ENCODE measurements at regions not wholly inside any gene's neighbourhood (a gene's known extent, or its start where the extent isn't known, plus 50 kb on each side); places are given as distances from the start of the nearest gene placed in this dataset.

DNA sequence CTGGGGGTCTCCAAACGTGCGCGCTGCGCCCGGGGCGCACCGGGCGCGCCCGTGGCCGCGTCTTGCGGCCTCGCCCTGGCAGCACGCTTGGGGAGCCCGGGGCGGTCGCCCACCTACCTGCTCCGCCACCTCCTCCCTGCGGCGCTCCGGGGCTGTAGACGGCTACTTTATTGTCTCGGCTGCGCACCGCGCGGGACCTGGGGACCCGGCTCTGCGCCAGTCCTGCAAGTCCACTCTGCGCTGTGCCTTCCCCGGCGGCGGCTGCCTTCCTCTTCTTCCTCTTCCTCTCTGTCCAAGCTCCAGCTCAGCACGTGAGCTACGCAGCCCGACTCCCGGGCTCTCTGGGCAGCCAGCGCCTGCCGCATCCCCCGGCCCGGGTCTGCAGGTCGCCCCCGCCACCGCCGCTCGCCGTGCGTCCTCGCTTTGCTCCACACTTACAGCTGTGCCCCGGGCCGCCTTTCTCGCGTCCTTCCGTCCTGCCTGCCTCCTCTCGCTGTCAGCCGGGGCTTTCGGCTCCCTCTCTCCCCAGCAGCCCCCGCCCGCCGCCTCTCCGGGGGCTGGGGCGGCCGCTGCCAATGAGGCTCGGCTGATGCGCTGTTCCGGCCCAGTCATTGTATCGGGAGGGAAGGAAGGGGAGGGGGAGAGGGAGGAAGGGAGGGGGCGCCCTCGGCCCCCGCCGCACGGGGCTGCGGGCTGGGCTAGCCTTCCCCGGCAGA is 156.4 kb upstream of the FRMD4B start:
- no peak for DNase-seq
- Mint-ChIP-seq H3K4me1 (peaks cover 7% of the 10 kb centered on the region), H3K4me3 (no peak overlapping the region)

DNA sequence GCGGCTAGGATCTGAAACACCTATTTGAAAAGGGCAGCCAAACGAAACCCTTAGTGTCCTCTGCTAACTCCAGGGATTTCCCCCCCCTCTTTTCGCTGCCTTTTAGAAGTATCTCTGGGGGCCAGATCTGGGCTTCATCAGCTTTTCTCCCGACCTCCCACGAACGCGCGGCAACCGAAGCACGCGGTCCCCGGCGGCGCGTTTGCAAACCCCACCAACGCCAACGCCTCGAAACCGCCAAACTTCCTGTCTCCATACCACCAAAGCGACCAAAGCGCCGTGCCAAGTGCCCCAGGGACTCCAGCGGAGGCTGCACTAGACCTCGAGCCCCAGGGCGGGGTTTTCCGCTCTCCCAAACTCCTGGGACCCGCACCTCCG is 155.8 kb upstream of the FRMD4B start:
- no peaks in the 10 kb centered on the region for H3K36me3 Mint-ChIP-seq
- peaks cover 7% of the 10 kb centered on the region for H3K4me1 Mint-ChIP-seq
- no peaks in the 10 kb centered on the region for H3K9me3 Mint-ChIP-seq
- CTCF ChIA-PET = no interaction called here
- H3K27me3 Mint-ChIP-seq = peaks cover 38% of the 10 kb centered on the region
- H3K4me3 Mint-ChIP-seq = no peak overlapping the region
- no peak overlapping the region for H3K27ac Mint-ChIP-seq
- DNase-seq = no peak

More for the DNA sequence above, 156.4 kb upstream of the FRMD4B start:
- CTCF ChIA-PET = no interaction called here
- no peaks in the 10 kb centered on the region for H3K36me3 Mint-ChIP-seq
- H3K9me3 Mint-ChIP-seq = no peaks in the 10 kb centered on the region
- H3K27ac Mint-ChIP-seq = no peak overlapping the region
- peaks cover 38% of the 10 kb centered on the region for H3K27me3 Mint-ChIP-seq

DNA sequence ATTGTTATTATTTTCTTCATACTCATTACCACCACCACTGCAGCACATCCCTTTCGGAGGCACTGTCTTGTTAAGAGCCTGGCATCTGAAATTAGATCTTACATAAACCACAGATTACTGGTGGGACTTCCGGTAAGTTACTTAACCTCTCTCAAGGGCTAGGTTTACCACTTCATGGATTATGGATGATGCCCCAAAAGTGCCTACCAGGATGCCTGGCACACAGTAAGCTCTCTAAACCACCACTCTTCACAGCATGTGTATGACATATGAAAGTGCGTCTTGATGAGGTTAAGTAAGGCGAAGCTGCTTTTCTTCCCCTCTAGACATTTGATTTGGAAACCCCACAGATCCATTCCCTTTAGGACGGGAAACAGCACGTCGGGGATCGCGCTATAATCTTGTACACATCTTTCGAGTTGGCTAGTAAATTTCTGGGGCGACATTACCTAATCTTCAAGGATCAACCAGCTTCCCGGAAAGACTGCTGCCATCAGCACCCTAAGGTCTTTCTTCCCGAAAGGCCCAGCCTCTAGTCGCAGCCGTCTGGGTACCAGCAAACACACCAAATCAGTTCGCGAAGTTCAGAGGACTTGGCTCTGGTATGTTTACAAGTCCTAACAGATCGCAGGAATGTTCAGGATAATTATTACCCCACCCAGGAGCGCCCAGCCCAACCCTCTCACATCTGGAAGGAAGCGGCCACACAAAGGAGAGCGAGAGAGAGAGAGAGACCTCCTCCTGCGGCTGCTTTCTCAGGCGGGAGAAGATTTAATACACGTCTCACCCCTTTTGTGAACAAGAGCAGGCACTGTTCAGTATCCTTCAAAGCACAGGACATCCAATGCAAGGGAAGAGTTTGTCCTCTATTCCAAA is 155.1 kb upstream of the FRMD4B start:
- CTCF ChIA-PET = no interaction called here
- Mint-ChIP-seq H3K9me3 (no peaks in the 10 kb centered on the region), H3K4me3 (no peak overlapping the region), H3K27ac (no peak overlapping the region), H3K27me3 (peaks cover 38% of the 10 kb centered on the region), H3K36me3 (no peaks in the 10 kb centered on the region), H3K4me1 (peaks cover 7% of the 10 kb centered on the region)
- DNase-seq = no peak

DNA sequence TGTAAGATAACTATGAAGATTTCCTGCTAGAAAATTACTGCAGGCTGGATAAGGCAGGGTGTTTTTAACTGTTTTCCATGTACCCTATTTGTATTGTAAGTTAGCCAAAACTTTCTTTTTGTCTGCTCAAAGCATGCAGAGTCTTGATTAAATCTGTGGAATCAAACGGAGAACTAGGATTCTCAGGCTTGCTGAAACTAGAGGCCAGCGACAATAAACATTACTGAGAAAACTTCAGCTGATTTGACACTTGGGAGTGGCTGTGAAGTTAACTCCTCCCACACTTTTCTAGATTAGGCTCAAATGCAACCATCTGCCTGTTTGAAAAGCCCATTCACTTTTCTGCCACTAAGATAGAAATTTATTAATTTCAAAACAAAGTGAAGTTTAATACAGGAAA is 153.2 kb upstream of the FRMD4B start:
- no peaks in the 10 kb centered on the region for H3K36me3 Mint-ChIP-seq
- CTCF ChIA-PET = no interaction called here
- H3K27me3 Mint-ChIP-seq = peaks cover 38% of the 10 kb centered on the region
- no peak for DNase-seq
- H3K4me3 Mint-ChIP-seq = no peak overlapping the region
- H3K4me1 Mint-ChIP-seq = peaks cover 7% of the 10 kb centered on the region
- no peak overlapping the region for H3K27ac Mint-ChIP-seq
- H3K9me3 Mint-ChIP-seq = no peaks in the 10 kb centered on the region

DNA sequence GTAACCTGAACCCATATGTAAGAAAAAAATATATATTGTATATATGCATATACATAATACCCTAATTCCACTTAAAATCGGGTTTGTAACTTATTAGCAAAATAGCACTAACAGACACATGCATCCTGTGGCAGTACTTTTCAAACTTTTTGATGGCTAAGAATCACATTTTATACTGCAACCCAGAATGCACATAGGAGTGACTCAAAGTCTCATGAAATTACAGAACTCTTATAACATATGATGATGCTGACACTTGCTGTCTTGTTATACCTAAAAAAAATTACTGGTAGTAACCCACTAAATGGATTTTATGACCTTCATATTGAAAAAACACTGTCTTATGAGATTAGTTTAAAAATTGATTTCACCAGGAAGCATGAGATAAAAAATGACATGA is 152.4 kb upstream of the FRMD4B start:
- no peaks in the 10 kb centered on the region for H3K9me3 Mint-ChIP-seq
- peaks cover 7% of the 10 kb centered on the region for H3K4me1 Mint-ChIP-seq
- H3K27me3 Mint-ChIP-seq = peaks cover 35% of the 10 kb centered on the region
- H3K36me3 Mint-ChIP-seq = no peaks in the 10 kb centered on the region
- no peak overlapping the region for H3K27ac Mint-ChIP-seq
- no peak overlapping the region for H3K4me3 Mint-ChIP-seq
- no peak for DNase-seq
- CTCF ChIA-PET = no interaction called here

DNA sequence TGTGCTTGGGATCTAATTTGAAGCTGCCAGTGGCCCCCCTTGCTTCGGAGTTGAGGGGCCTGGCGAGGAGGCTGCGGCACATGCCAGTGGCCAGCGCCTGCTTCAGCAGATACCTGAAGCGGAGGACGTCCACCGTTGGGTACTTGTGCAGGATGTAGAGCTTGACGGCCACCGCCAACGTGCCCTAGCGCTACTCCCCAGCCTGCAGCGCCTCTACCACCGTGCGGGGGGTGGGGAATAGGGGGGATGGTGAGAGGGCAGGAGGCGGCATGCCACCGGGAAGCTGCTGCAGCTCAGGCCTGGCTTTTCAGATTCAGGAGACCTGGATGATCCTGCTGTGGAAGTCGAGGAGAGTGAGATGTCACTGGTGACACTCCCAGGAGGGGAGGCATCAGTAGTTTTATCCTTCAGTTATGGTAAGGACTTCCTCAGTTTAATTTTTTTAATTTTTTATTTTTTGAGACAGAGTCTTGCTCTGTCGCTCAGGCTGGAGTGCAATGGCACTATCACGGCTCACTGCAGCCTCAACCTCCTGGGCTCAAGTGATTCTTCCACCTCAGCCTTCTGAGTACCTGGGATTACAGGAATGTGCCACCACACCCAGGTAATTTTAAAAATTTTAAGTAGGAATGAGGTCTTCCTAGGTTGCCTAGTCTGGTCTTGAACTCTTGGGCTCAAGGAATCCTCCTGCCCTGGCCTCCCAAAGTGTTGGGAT is 150.6 kb upstream of the FRMD4B start:
- CTCF ChIA-PET = no interaction called here
- no peak overlapping the region for H3K27ac Mint-ChIP-seq
- H3K9me3 Mint-ChIP-seq = no peaks in the 10 kb centered on the region
- peaks cover 17% of the 10 kb centered on the region for H3K27me3 Mint-ChIP-seq
- no peaks in the 10 kb centered on the region for H3K36me3 Mint-ChIP-seq
- DNase-seq = no peak
- H3K4me1 Mint-ChIP-seq = peaks cover 7% of the 10 kb centered on the region
- H3K4me3 Mint-ChIP-seq = no peak overlapping the region

DNA sequence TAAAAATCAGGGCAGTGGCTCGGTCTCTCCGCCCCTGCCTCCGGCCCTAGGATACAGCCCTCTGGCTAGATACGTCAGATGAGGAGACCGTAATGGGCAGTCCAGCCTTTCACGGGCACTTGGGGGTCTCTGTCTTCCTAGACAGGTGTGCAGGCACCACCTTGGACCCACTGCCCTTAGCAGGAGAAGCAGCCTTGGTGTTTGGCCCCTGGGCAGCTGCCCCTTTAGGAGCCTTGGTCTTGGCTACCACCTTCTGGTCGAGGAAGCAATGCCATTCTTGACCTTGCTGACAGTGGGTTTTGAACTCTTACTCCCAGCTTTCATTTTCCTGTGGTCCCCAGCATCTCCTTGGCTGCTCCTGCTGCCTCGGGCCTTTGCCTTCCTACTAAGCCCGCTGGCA is 149.7 kb upstream of the FRMD4B start:
- DNase-seq = no peak
- Mint-ChIP-seq H3K27ac (no peak overlapping the region), H3K27me3 (peaks cover 8% of the 10 kb centered on the region), H3K4me1 (no peaks in the 10 kb centered on the region), H3K36me3 (no peaks in the 10 kb centered on the region), H3K9me3 (no peaks in the 10 kb centered on the region), H3K4me3 (no peak overlapping the region)
- CTCF ChIA-PET = no interaction called here

DNA sequence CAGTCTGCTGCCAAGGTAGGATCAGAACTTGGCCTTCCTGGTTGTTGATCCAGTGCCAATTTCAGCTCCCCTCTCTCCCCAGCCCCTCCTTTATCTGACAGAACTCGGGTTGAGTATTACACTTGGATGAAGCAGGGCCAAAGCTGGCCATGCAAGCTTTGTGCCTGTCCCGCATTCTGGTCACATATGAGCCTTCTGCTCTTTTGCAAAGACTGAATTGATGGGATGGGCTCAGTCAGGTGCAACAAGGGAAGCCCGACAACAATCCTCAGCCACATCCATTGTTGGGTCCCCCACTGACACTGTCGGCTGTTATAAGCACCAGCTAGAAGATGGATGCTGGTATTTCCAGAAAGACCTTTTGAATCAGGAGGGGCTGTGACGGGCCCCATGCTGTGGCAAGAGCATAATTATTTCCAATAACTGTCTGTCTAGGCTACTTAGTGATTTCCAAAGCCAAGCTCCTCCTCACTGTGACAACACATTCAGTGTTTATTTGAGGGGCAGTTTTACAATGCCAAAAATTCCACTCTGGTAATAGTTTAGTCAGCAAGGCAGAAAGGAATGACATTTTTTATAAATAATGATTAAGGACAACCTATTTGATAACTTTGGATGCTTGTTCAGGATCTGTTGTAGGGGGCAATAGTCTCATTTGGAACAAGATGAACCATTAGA is 146.8 kb upstream of the FRMD4B start:
- Mint-ChIP-seq H3K9me3 (no peaks in the 10 kb centered on the region), H3K4me3 (no peak overlapping the region), H3K27ac (no peak overlapping the region), H3K36me3 (no peaks in the 10 kb centered on the region), H3K4me1 (no peaks in the 10 kb centered on the region), H3K27me3 (peaks cover 8% of the 10 kb centered on the region)
- DNase-seq = no peak
- CTCF ChIA-PET = interaction anchor here (1.3 kb wide), 1 partner anchor 93 kb away, joined by 3 read pairs; no protein-coding TSS in a partner anchor

DNA sequence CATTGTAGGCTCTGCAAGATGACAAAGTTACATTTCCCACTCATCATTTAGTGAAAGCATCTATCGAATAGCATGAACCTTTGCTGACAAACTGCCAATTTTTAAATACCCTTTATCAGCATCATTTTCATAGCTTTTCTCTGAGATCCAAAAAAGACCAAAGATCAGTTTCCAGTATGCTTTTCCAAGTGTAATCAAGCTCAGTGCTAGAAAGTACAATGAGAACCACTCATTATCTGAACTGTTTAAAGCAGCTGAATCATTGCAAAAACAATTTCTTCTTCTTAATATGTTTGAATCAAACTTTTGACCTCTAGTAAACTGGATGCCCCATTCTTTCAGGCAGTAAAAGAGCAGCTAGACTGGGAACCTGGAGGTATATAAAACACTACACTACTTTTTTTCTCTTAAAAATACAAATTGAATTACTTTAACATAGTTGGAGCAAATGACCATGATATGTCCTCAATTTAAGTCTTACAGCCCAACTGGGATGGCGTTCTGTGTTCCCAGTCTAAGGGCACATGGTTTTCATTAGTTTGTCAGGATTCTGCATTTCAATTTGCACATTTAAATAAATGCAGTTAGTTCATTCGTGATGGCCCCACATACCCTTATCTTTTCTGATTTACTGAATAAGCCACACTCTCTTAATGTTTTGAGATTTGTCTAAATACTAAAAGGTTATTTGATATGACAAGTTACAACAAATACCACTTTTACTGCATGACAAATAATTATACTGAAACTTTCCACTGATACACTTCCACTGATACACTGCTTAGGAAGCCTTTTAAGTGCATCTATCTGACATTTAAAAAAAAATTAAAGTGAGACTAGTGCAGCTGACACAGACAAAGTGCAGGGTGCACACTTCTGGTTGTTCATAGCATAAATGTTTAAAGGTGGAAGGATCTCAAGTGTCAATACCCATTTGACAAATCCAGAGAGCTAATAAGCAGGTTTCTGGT is 146.0 kb upstream of the FRMD4B start:
- Mint-ChIP-seq H3K27ac (no peak overlapping the region), H3K9me3 (no peaks in the 10 kb centered on the region), H3K4me3 (no peak overlapping the region), H3K36me3 (no peaks in the 10 kb centered on the region), H3K27me3 (peaks cover 8% of the 10 kb centered on the region), H3K4me1 (no peaks in the 10 kb centered on the region)
- DNase-seq = no peak
- CTCF ChIA-PET = interaction anchor here (1.3 kb wide), 1 partner anchor 92 kb away, joined by 3 read pairs; no protein-coding TSS in a partner anchor

DNA sequence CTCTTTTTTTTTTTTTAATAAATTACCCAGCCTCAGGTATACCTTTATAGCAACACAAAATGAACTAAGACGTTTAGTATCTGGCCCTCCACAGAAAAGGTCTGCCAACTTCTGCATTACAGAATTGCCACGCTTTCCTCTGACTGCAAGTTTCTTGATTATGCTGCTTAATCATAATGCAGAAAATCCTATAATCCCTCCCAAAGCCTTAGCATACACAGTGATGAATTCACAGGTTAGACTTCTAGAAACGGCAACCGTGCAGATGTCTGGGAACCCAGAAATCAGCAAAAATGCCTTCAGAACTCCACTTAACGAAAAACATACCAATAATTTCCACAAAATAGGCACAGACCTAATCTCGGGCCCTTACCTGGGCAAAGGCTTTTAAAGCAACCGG is 144.7 kb upstream of the FRMD4B start:
- peaks cover 8% of the 10 kb centered on the region for H3K27me3 Mint-ChIP-seq
- no peaks in the 10 kb centered on the region for H3K36me3 Mint-ChIP-seq
- DNase-seq = no peak
- CTCF ChIA-PET = no interaction called here
- no peak overlapping the region for H3K27ac Mint-ChIP-seq
- H3K9me3 Mint-ChIP-seq = no peaks in the 10 kb centered on the region
- H3K4me3 Mint-ChIP-seq = no peak overlapping the region
- no peaks in the 10 kb centered on the region for H3K4me1 Mint-ChIP-seq

DNA sequence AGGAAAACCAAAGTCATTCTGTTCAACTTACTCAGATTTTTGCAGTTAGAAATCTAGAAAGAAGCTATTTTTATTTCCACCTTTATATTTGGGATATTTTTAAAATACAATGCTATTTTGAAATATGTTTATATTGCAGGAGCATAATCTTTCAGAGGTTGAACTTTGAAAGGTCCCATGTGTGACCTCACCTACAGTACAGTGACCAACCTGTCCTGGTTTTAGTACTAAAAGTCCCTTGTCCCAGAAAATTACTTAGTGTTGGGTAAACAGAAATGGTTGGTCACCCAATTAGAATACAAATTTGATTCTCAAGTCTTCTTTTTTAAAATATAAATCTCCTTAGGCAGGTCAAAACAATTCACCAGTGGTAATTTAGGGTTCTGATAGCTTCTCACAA is 141.6 kb upstream of the FRMD4B start:
- no peak for DNase-seq
- peaks cover 3% of the 10 kb centered on the region for H3K27me3 Mint-ChIP-seq
- CTCF ChIA-PET = no interaction called here

DNA sequence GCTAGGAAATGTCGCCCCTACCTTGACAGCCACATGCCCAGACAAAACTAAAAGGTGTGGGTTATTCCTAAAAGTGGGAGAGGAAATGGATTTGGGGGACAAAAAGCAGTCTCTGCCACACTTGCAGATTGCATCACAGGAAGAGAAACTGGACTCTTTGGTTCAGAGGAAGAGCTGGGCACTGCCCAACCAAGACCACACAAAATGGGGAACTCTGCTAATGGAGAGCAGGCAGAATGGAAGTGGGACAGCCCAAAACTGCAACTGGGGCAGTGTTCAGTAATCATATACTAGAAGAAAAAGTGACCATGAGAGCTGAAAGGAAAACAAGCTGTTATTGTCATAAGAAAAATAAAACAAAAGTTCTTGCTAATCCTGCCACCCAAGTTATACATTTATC is 138.9 kb upstream of the FRMD4B start:
- H3K27me3 Mint-ChIP-seq = peaks cover 3% of the 10 kb centered on the region
- no peak for DNase-seq
- no peaks in the 10 kb centered on the region for H3K4me1 Mint-ChIP-seq
- no peak overlapping the region for H3K27ac Mint-ChIP-seq
- H3K36me3 Mint-ChIP-seq = no peaks in the 10 kb centered on the region
- no peak overlapping the region for H3K4me3 Mint-ChIP-seq
- H3K9me3 Mint-ChIP-seq = no peaks in the 10 kb centered on the region
- CTCF ChIA-PET = no interaction called here

More for the DNA sequence above, 141.6 kb upstream of the FRMD4B start:
- Mint-ChIP-seq H3K4me1 (no peaks in the 10 kb centered on the region), H3K9me3 (no peaks in the 10 kb centered on the region), H3K36me3 (no peaks in the 10 kb centered on the region), H3K4me3 (no peak overlapping the region), H3K27ac (no peak overlapping the region)

DNA sequence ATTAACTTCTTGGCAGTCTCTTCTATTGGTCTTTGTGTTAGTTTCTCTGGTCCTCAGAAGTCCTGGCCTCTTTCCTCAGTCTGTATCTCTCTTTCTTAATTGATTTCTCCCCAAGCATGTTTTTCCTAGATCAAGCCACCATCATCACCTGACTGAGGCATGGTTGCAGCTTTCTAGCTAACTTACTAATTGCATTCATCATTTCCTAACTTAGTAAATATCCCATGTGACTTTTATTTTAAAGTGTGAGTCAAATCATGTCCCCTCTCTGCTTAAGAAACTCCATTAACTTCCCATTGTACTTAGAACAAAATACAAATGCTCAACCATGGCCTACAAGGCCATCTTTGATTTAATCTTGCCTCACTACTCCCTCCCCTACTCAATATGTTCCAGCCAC is 135.4 kb upstream of the FRMD4B start:
- no peak overlapping the region for H3K27ac Mint-ChIP-seq
- CTCF ChIA-PET = no interaction called here
- no peaks in the 10 kb centered on the region for H3K9me3 Mint-ChIP-seq
- H3K4me1 Mint-ChIP-seq = no peaks in the 10 kb centered on the region
- H3K27me3 Mint-ChIP-seq = no peaks in the 10 kb centered on the region
- no peak for DNase-seq
- no peak overlapping the region for H3K4me3 Mint-ChIP-seq
- no peaks in the 10 kb centered on the region for H3K36me3 Mint-ChIP-seq

All from activated naive CD4-positive, alpha-beta T cell treated with anti-CD3 and anti-CD28 coated beads, Interleukin-2, amount 10 ng/mL, durations not matched to agents 7 days and 5 days (primary cell).